Peyer's patch (tissue), 4 donors: ENCODE measurements at regions not wholly inside any gene's neighbourhood (a gene's known extent, or its start where the extent isn't known, plus 50 kb on each side); places are given as distances from the start of the nearest gene placed in this dataset.
"Not testable (repeated sequence)": the region's sequence is repeated elsewhere in the genome, so short reads cannot be mapped to it uniquely, and the experiment has no call there.

Experiments used
- DNase-seq, 3 donors: peaks; one replicate each; pipeline ENCODE4 v3.0.0-alpha.2; 2017 to 2019
- H3K27ac ChIP-seq, 4 donors: fragments of 200-600 bp; sonication (generic); one replicate each; pipeline ENCODE4 v1.5.1; 2016 to 2019
- H3K27me3 ChIP-seq, 2 donors: fragments of 200-600 bp; sonication (generic); one replicate each; pipeline ENCODE4 v1.5.1; 2019
- H3K36me3 ChIP-seq, 3 donors: fragments of 200-600 bp; sonication (generic); one replicate each; pipeline ENCODE4 v1.5.1; 2016 to 2019
- H3K4me1 ChIP-seq, 4 donors: fragments of 200-600 bp; sonication (generic); one replicate each; pipeline ENCODE4 v1.5.1; 2016 to 2019
- H3K4me3 ChIP-seq, 4 donors: fragments of 200-600 bp; sonication (generic); 1 replicate in 3 of 4; 2 replicates in 1 of 4; pipeline ENCODE4 v1.5.1; 2016 to 2019; ENCODE audit warnings: mild to moderate bottlenecking in 1 of 4
- H3K9me3 ChIP-seq, 4 donors: fragments of 200-600 bp; sonication (generic); one replicate each; pipeline ENCODE4 v1.5.1; 2016 to 2019; ENCODE audit warnings: mild to moderate bottlenecking in 1 of 4
- POLR2A ChIP-seq, 2 donors: fragments of 450-650 bp; IDR thresholded peaks; one replicate each; pipeline ENCODE4 v1.5.1; 2017; ENCODE audit warnings: antibody characterized with exemption in 2 of 2, mild to moderate bottlenecking in 2 of 2, moderate library complexity in 2 of 2
- TF ChIP-seq, protein P1 (sequence below), 6 experiments: fragments of 450-650 bp in 4 of 6; fragments of 200-600 bp in 2 of 6; sonication (generic) in 1 of 6; IDR thresholded peaks; one replicate each; pipeline ENCODE4 v1.5.1; 2017 to 2019; ENCODE audit warnings: antibody characterized with exemption in 6 of 6, mild to moderate bottlenecking in 3 of 6, moderate library complexity in 1 of 6

DNA sequence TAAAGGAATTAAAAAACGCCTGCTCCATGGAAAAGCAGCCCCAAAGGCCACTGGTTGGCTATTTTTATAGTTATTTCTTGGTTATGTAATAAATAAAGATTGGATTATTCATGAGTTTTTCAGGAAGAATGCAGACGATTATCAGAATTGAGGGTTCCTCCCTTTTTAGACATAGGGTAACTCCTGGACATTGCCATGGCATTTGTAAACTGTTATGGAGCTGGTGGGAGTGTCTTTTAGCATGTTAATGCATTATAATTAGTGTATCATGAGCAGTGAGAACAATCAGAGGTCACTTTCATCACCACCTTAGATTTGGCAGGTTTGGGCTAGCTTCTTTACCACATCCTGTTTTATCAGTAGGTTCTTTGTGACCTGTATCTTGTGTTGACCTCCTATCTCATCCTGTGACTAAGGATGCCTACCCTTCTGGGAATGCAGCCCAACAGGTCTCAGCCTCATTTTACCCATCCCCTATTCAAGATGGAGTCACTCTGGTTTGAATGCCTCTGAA is 728.7 kb downstream of the GALC start:
- H3K9me3 ChIP-seq = peaks cover 0 to 7% (median 0%) of the 10 kb centered on the region in 4 donors
- H3K4me3 ChIP-seq = no peak overlapping the region
- H3K27me3 ChIP-seq = no peaks in the 10 kb centered on the region
- no peaks in the 10 kb centered on the region for H3K36me3 ChIP-seq
- H3K27ac ChIP-seq = no peak overlapping the region
- TF ChIP-seq POLR2A (IDR thresholded peaks at IDR 0.05) = no peak
- TF ChIP-seq, protein P1, sequence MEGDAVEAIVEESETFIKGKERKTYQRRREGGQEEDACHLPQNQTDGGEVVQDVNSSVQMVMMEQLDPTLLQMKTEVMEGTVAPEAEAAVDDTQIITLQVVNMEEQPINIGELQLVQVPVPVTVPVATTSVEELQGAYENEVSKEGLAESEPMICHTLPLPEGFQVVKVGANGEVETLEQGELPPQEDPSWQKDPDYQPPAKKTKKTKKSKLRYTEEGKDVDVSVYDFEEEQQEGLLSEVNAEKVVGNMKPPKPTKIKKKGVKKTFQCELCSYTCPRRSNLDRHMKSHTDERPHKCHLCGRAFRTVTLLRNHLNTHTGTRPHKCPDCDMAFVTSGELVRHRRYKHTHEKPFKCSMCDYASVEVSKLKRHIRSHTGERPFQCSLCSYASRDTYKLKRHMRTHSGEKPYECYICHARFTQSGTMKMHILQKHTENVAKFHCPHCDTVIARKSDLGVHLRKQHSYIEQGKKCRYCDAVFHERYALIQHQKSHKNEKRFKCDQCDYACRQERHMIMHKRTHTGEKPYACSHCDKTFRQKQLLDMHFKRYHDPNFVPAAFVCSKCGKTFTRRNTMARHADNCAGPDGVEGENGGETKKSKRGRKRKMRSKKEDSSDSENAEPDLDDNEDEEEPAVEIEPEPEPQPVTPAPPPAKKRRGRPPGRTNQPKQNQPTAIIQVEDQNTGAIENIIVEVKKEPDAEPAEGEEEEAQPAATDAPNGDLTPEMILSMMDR (IDR thresholded peaks at IDR 0.05) = no peak
- DNase-seq = no peak
- no peaks in the 10 kb centered on the region for H3K4me1 ChIP-seq

DNA sequence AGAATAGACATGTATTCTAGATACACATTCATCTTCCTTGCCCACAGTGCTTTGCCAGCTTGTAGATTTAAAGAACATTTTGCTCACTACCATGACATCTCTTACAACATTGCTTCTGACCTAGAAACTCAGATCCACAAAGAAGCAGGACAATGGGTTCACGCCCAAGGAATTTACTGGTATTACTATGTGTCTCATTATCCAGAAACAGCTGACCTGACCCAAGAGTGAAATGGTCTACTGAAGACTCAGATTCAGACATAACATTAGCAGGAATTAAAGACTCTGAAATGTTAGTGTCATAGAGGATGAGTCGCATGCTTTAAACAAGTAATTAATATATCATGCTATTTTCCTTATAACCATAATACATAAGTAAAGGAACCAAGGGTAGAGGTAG is 731.4 kb downstream of the GALC start:
- Histone ChIP-seq H3K27me3 (no peaks in the 10 kb centered on the region), H3K4me3 (no peak overlapping the region), H3K4me1 (no peaks in the 10 kb centered on the region), H3K9me3 (peaks cover 0 to 7% (median 0%) of the 10 kb centered on the region in 4 donors), H3K27ac (no peak overlapping the region), H3K36me3 (no peaks in the 10 kb centered on the region)
- DNase-seq = no peak
- TF ChIP-seq POLR2A (IDR thresholded peaks at IDR 0.05) = no peak
- TF ChIP-seq, protein P1 (IDR thresholded peaks at IDR 0.05) = no peak

DNA sequence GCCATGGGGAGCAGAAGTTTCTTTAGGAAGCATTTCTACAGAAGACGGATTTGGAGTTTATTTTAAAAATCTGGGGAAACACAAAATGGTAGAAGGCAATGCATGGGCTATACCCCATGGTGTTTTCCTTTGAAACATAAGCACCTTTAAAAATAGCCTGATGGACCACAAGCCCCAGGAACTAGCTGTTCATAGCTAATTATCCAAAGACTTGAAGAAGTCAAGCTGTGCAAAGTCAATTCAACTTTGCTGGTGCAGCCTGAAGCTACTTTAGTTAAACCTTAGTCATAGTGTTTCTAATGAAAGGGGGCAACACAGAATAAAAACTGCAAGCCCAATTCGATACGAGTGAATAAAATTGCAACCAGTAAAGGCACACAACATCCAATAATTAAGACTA is 732.5 kb downstream of the GALC start:
- TF ChIP-seq, protein P1 (IDR thresholded peaks at IDR 0.05) = no peak
- TF ChIP-seq POLR2A (IDR thresholded peaks at IDR 0.05) = no peak
- H3K4me3 ChIP-seq = no peak overlapping the region
- H3K4me1 ChIP-seq = no peaks in the 10 kb centered on the region
- H3K27ac ChIP-seq = no peak overlapping the region
- H3K36me3 ChIP-seq = no peaks in the 10 kb centered on the region
- DNase-seq = no peak
- peaks cover 0 to under 1% (median 0%) of the 10 kb centered on the region in 4 donors for H3K9me3 ChIP-seq
- no peaks in the 10 kb centered on the region for H3K27me3 ChIP-seq

DNA sequence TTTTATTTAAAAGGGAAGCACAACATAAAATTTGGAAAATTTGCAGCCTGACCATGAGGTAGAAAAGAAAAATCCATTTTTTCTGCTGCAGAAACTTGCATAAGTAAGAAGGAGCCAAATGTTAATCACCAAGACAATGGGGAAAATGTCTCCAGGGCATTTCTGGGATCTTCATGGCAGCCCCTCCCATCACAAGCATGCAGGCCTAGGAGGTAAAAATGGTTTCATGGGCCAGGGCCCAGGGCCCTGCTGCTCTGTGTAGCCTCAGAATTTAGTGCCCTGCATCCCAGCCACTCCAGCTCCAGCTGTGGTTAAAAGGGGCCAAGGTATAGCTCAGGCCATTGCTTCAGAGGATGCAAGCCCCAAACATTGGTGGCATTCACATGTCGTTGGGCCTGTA is 735.6 kb downstream of the GALC start:
- Histone ChIP-seq H3K36me3 (no peaks in the 10 kb centered on the region), H3K4me1 (no peaks in the 10 kb centered on the region), H3K4me3 (no peak overlapping the region), H3K27me3 (no peaks in the 10 kb centered on the region), H3K27ac (no peak overlapping the region), H3K9me3 (no peaks in the 10 kb centered on the region)
- TF ChIP-seq POLR2A (IDR thresholded peaks at IDR 0.05) = no peak
- TF ChIP-seq, protein P1 (IDR thresholded peaks at IDR 0.05) = no peak
- DNase-seq = no peak

DNA sequence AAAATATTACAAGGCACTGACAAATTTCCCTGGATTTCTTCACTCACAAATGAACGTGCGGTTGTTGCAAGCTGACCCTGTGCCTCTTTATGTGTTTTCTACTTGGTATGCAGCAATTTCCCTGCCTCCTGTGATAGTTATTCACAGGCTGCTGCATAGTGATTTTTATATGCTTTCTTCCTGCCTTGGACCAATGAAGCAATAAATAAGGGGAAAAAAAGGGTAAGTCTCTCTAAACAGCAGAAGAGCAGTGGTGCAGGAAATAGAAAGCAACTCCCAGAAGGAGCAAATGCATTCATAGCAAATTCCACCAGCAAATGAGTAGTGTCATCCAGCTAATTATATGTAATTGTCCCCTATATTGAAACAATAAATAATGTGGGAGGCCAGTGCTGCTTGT is 737.9 kb downstream of the GALC start:
- TF ChIP-seq POLR2A (IDR thresholded peaks at IDR 0.05) = no peak
- TF ChIP-seq, protein P1 (IDR thresholded peaks at IDR 0.05) = no peak
- no peaks in the 10 kb centered on the region for H3K36me3 ChIP-seq
- no peak overlapping the region for H3K4me3 ChIP-seq
- H3K9me3 ChIP-seq = no peaks in the 10 kb centered on the region
- DNase-seq = no peak
- no peak overlapping the region for H3K27ac ChIP-seq
- no peaks in the 10 kb centered on the region for H3K4me1 ChIP-seq
- no peaks in the 10 kb centered on the region for H3K27me3 ChIP-seq

DNA sequence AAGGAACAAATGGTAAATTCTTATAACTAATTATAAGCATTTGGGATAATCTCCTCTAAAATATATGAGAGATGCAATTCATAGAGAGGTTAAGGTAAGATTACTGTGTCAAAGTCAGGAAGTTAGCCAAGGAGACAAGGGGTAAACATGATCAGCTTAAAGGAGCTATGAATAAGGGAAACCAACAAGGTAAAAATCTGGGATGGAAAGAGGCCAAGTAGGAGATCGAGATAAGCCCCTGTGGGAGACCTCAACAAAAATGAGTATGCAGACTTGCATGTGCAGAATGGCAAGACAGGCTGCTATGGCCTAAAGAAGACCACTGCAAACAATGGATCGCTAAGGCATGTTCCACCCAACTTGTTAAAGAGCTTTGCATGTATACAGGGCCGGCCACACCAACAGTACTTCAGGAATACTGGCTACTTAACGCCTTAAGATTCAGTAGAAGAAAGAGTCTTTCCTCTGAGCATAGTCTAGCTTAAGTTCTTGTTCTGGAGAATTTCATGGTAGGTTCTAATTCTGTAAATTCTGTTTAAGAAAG is 738.6 kb downstream of the GALC start:
- no peak for TF ChIP-seq POLR2A (IDR thresholded peaks at IDR 0.05)
- TF ChIP-seq, protein P1 (IDR thresholded peaks at IDR 0.05) = no peak
- DNase-seq = no peak
- no peaks in the 10 kb centered on the region for H3K4me1 ChIP-seq
- H3K27ac ChIP-seq = no peak overlapping the region
- H3K4me3 ChIP-seq = no peak overlapping the region
- no peaks in the 10 kb centered on the region for H3K9me3 ChIP-seq
- no peaks in the 10 kb centered on the region for H3K27me3 ChIP-seq
- no peaks in the 10 kb centered on the region for H3K36me3 ChIP-seq

DNA sequence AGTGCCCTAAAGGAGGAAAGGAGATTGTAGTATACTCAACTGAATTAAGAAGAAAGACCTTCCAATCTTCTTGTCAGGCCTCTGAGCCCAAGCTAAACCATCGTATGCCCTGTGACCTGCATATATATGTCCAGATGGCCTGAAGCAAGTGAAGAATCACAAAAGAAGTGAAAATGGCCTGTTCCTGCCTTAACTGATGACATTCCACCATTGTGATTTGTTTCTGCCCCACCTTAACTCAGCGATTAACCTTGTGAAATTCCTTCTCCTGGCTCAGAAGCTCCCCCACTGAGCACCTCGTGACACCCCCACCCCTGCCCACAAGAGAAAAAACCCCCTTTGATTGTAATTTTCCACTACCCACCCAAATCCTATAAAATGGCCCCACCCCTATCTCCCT is 739.2 kb downstream of the GALC start:
- not testable (repeated sequence) for H3K4me3 ChIP-seq, H3K9me3 ChIP-seq, DNase-seq, H3K27me3 ChIP-seq, H3K27ac ChIP-seq, H3K4me1 ChIP-seq, H3K36me3 ChIP-seq
